Lower leg skin (tissue), 4 donors: ENCODE measurements at regions not wholly inside any gene's neighbourhood (a gene's known extent, or its start where the extent isn't known, plus 50 kb on each side); places are given as distances from the start of the nearest gene placed in this dataset.

Source experiments
- DNase-seq, 2 donors: peaks; one replicate each; pipeline ENCODE4 v3.0.0-alpha.2; 2019; ENCODE audit warnings: low spot score in 2 of 2
- H3K4me3 ChIP-seq: fragments of 200-600 bp; sonication (generic); 2 replicates; pipeline ENCODE4 v1.5.1; 2017; ENCODE audit warnings: mild to moderate bottlenecking, low read depth; ENCODE audit not compliant: poor library complexity, severe bottlenecking
- CTCF ChIP-seq, 3 donors: fragments of 450-650 bp; IDR thresholded peaks; one replicate each; pipeline ENCODE4 v1.5.1; 2016; ENCODE audit warnings: antibody characterized with exemption in 3 of 3, mild to moderate bottlenecking in 3 of 3, moderate library complexity in 2 of 3
- POLR2A ChIP-seq, 2 donors: fragments of 450-650 bp; IDR thresholded peaks; one replicate each; pipeline ENCODE4 v1.6.1; 2016 to 2017; ENCODE audit warnings: antibody characterized with exemption in 2 of 2, mild to moderate bottlenecking in 1 of 2, moderate library complexity in 1 of 2
- WGBS, 2 donors: methylation state at CpG; one replicate each; pipeline ENCODE4 v1.1.5; 2018; 5-methylcytosine and 5-hydroxymethylcytosine counted together
- intact Hi-C: fragments of 100-400 bp; cut with DNase I; formaldehyde crosslinking; loops from one replicate; pipeline ENCODE4 v1.15.0; 2023; ENCODE audit warnings: low total_unique reads

- no peak overlapping the region for H3K4me3 ChIP-seq
- intact Hi-C loops = no loop called here
- TF ChIP-seq CTCF (IDR thresholded peaks at IDR 0.05) (no peak), POLR2A (IDR thresholded peaks at IDR 0.05) (no peak)
- WGBS, 2 donors = 36 to 42% methylated on average over 4 of the region's 4 CpGs
- no peak for DNase-seq
Measured at GRCh38 chr20:40582531-40582930, 106.5 kb downstream of the MAFB start.

- TF ChIP-seq CTCF (IDR thresholded peaks at IDR 0.05) (no peak), POLR2A (IDR thresholded peaks at IDR 0.05) (no peak)
- intact Hi-C loops = no loop called here
- 90 to 95% methylated on average over 1 of the region's 1 CpG for WGBS, 2 donors
- no peak overlapping the region for H3K4me3 ChIP-seq
- no peak for DNase-seq
Measured at GRCh38 chr20:40579701-40580100, 109.3 kb downstream of the MAFB start.

- intact Hi-C loops = no loop called here
- no peak for DNase-seq
- no peak for TF ChIP-seq POLR2A (IDR thresholded peaks at IDR 0.05)
- TF ChIP-seq CTCF (IDR thresholded peaks at IDR 0.05) = no peak
- no peak overlapping the region for H3K4me3 ChIP-seq
- 58 to 85% methylated on average over 4 of the region's 4 CpGs for WGBS, 2 donors
Measured at GRCh38 chr20:40578961-40579360, 110.1 kb downstream of the MAFB start.

GRCh38 chr20:40575851-40576250 lies 113.2 kb downstream of the MAFB start:
- intact Hi-C loops = no loop called here
- no peak for TF ChIP-seq CTCF (IDR thresholded peaks at IDR 0.05)
- TF ChIP-seq POLR2A (IDR thresholded peaks at IDR 0.05) = no peak
- H3K4me3 ChIP-seq = no peak overlapping the region
- DNase-seq = no peak
- 37 to 48% methylated on average over 4 of the region's 4 CpGs for WGBS, 2 donors

GRCh38 chr20:40572251-40572650 lies 116.8 kb downstream of the MAFB start:
- no peak for TF ChIP-seq POLR2A (IDR thresholded peaks at IDR 0.05)
- no peak for TF ChIP-seq CTCF (IDR thresholded peaks at IDR 0.05)
- no peak for DNase-seq
- no peak overlapping the region for H3K4me3 ChIP-seq
- intact Hi-C loops = no loop called here
- 70 to 72% methylated on average over 1 of the region's 1 CpG for WGBS, 2 donors

- intact Hi-C loops = no loop called here
- 86 to 89% methylated on average over 1 of the region's 1 CpG for WGBS, 2 donors
Measured at GRCh38 chr20:40571639-40572038, 117.4 kb downstream of the MAFB start.

More at GRCh38 chr20:40571639-40572038, 117.4 kb downstream of the MAFB start:
- TF ChIP-seq POLR2A (IDR thresholded peaks at IDR 0.05) = no peak
- no peak for TF ChIP-seq CTCF (IDR thresholded peaks at IDR 0.05)
- no peak overlapping the region for H3K4me3 ChIP-seq
- no peak for DNase-seq
